ENCODE measurements at regions not wholly inside any gene's neighbourhood (a gene's known extent, or its start where the extent isn't known, plus 50 kb on each side); places are given as distances from the start of the nearest gene placed in this dataset.
"Not testable (repeated sequence)": the region's sequence is repeated elsewhere in the genome, so short reads cannot be mapped to it uniquely, and the experiment has no call there.

DNA sequence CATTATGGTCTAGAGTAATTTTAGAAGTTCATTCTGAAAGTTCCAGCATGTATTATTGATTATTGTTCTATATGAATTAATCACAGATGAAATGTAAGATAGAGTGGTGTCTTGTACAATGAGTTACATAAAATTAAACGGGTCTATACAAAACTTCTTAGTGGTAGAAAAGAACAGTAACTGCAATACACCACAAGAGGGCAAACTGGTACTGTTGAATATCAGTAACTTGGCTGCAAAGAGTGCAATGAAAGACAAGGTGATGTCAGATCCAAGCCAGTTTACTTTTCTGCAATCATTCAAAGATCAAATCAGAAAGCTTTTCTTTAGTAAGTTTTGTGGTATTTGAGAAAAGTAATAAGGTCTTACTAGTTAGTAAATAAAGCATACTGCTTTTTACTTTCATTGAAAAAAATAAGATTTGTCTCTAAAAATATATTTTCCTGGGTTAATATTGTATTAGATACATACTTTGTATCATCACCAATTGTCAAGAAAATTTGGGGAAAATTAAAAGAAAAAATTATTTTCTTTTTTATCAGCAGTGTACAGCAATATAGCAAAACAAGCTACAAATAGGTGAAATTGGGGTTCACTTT is 66.4 kb upstream of the BTG3 start:
- peak; percentile 64 for DNase-seq (ENCODE audit: low spot score)

- not testable (repeated sequence) for DNase-seq (ENCODE audit: low spot score)
Measured at GRCh38 chr21:17676930-17677329, 64.2 kb upstream of the BTG3 start.

GRCh38 chr21:17674106-17674505 is 61.4 kb upstream of the BTG3 start:
- no peak for DNase-seq (ENCODE audit: low spot score)

DNA sequence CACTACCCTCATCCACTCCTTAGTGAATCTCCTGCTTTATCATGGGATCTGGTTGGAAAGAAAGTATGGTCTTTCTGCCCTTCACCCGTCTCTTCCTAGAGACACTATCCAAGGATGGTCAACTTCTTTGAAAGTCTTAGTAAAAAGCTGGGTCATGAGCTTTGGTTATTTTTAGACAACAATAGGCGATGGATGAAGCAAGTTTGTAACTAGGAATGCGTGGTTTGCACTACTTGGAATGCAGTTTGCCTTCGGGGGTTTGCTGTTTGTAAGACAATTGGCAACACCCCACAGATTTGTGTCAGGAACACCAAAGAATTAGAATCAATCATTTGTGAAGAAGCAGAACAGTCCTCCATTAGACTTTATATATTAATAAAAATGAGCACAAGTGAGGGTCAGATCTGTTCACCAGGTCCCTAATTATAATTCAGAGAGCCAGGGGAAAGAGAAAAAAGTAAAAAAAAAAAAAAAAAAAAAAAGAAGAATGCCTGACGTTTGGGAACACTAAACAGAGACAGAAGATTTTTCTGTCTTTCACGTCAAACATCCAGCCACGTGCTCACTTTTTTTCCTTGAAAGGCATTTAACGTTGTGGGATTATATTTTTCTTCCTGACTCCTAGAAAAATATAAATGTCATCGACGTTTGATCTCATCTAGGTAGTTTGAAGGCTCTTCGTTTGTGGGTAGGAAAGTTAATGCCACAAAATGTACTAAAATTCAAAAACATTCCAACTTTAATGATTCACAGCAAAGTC is 60.7 kb upstream of the BTG3 start:
- no peak for DNase-seq (ENCODE audit: low spot score)

- DNase-seq (ENCODE audit: low spot score) = no peak
Measured at GRCh38 chr21:17671733-17672132, 59.0 kb upstream of the BTG3 start.

- DNase-seq (ENCODE audit: low spot score) = no peak
Measured at GRCh38 chr21:17668479-17669140, 55.9 kb upstream of the BTG3 start.

DNA sequence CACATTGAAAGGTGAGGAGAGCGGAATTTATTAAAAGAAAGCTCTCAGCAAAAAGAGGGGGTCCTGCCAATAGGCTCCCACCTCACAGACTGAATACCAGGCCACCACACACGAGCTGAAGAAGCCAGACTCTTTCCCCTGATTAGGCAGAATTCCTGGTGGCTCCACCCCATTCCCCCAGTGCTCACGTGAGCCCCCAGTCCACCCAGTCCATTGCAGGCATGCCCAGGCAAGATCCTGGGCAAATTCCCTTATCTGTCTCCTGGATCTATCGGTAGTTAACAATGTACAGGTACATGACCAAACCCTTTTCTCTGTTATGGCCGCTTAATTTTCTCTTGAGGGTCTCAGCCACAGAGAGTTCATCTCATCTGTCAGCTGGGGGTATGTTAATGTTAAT is 54.6 kb upstream of the BTG3 start:
- DNase-seq (ENCODE audit: low spot score) = no peak
